Skeletal muscle tissue (tissue), 3 donors: ENCODE measurements at regions not wholly inside any gene's neighbourhood (a gene's known extent, or its start where the extent isn't known, plus 50 kb on each side); places are given as distances from the start of the nearest gene placed in this dataset.

Experiments used
- H3K27ac ChIP-seq: one replicate; pipeline ENCODE4 v1.7.0; 2013; ENCODE audit warnings: mild to moderate bottlenecking, low read depth, low read length, inconsistent platforms
- H3K27me3 ChIP-seq, 3 donors: one replicate each; pipeline ENCODE4 v1.7.0; 2013; ENCODE audit warnings: low read length in 3 of 3; ENCODE audit not compliant: control insufficient read depth in 3 of 3, insufficient read depth in 3 of 3
- H3K36me3 ChIP-seq, 3 donors: one replicate each; pipeline ENCODE4 v1.7.0; 2013; ENCODE audit warnings: low read length in 3 of 3; ENCODE audit not compliant: control insufficient read depth in 3 of 3, insufficient read depth in 3 of 3
- H3K4me1 ChIP-seq, 3 donors: one replicate each; pipeline ENCODE4 v1.7.0; 2013; ENCODE audit warnings: low read length in 3 of 3, mild to moderate bottlenecking in 3 of 3; ENCODE audit not compliant: control insufficient read depth in 3 of 3, insufficient read depth in 3 of 3
- H3K4me3 ChIP-seq, 3 donors: one replicate each; pipeline ENCODE4 v1.7.0; 2013; ENCODE audit warnings: low read length in 3 of 3
- H3K9ac ChIP-seq, 3 donors: one replicate each; pipeline ENCODE4 v1.7.0; 2013; ENCODE audit warnings: low read length in 3 of 3, mild to moderate bottlenecking in 3 of 3, moderate library complexity in 2 of 3, low read depth in 1 of 3
- H3K9me3 ChIP-seq, 3 donors: one replicate each; pipeline ENCODE4 v1.7.0; 2013; ENCODE audit warnings: low read length in 3 of 3; ENCODE audit not compliant: control insufficient read depth in 3 of 3
- donor health status: Osteomylitis.

DNA sequence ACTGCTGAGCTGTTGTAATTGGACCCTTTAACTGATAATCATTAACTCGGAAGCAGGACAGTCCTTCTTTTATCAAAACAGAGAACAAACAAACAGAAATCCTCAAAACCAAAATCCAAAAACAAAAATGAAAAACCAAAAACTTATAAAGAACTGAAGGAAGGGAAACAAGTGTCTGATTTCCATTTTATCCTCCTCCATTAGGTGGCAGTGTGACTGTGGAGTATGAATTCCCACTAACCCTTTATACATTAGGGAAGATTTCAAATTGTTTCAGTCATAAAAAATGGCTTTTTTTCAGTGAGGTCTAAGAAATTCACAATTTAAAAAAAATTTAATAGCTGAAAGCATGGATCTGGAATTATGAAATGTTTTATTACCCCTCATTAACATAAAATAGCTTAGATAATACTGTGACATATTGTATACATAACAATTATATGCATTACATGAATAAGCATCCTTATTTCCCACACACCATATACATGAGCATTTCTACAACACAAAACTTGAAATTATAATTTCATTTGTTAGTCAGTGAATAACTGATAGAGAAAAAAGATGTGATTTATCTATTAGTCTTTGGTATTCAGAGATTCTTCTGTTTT lies 1074.3 kb upstream of the PCDH9 start:
- Histone ChIP-seq H3K27ac (no peak overlapping the region), H3K4me3 (no peak overlapping the region), H3K9ac (no peak overlapping the region), H3K9me3 (no peaks in the 10 kb centered on the region), H3K4me1 (no peaks in the 10 kb centered on the region), H3K36me3 (no peaks in the 10 kb centered on the region), H3K27me3 (no peaks in the 10 kb centered on the region)

DNA sequence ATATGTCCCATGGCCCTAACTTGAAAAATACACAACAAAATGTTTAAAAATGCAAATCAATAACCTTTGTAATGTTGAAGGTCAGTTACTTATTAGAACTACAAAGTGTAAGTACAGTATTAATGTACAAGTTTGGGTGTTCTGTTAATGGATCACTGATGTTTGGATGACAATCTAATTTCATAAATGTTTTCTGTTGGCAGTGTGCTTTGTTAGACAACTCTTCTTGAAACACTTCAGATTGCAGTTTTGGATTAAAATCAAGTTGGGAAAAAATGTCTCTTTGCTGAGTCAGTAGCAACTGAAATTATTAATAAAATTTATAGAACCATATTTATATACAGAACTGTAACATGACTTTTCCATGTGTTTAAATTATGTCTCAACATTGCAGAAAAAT lies 1063.5 kb upstream of the PCDH9 start:
- no peaks in the 10 kb centered on the region for H3K36me3 ChIP-seq
- no peak overlapping the region for H3K27ac ChIP-seq
- no peaks in the 10 kb centered on the region for H3K27me3 ChIP-seq
- no peaks in the 10 kb centered on the region for H3K4me1 ChIP-seq
- no peak overlapping the region for H3K9ac ChIP-seq
- H3K4me3 ChIP-seq: no peak overlapping the region
- no peaks in the 10 kb centered on the region for H3K9me3 ChIP-seq

DNA sequence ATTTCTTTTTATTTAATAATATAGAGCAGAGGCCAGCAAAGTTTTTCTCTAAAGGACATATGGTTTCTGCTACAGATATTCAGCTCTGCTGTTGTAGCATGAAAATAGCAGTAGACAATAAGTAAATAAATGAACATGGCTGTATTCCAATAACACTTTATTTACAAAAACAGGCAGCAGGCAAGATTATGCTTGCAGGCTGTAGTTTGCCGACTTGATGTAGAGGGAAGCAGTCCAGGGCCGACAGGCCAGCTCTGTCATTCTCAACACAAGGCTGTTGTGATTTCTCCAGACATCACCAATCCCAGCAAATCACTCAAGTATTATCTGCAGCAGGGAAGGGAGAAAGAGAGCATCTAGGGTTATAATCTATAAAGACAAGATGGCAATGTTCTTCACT lies 1062.5 kb upstream of the PCDH9 start:
- Histone ChIP-seq H3K9me3 (no peaks in the 10 kb centered on the region), H3K27ac (no peak overlapping the region), H3K4me1 (no peaks in the 10 kb centered on the region), H3K4me3 (no peak overlapping the region), H3K9ac (no peak overlapping the region), H3K27me3 (no peaks in the 10 kb centered on the region), H3K36me3 (no peaks in the 10 kb centered on the region)

DNA sequence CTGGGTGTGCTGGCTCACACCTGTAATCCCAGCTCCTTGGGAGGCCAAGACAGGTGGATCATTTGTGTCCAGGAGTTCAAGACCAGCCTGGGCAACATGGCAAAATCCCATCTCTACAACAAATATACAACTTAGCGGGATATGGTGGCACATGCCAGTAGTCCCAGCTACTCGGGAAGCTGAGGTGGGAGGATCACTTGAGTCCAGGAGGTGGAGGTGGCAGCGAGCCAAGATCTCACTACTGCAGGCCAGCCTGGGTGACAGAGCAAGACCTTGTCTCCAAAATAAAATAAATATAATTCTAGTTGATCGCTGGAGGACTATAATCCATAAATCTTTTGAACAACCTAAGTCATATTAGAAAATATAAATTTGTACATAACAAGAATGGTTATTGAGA lies 1061.5 kb upstream of the PCDH9 start:
- Histone ChIP-seq H3K4me1 (no peaks in the 10 kb centered on the region), H3K4me3 (no peak overlapping the region), H3K36me3 (no peaks in the 10 kb centered on the region), H3K9me3 (no peaks in the 10 kb centered on the region), H3K27me3 (no peaks in the 10 kb centered on the region), H3K27ac (no peak overlapping the region), H3K9ac (no peak overlapping the region)

DNA sequence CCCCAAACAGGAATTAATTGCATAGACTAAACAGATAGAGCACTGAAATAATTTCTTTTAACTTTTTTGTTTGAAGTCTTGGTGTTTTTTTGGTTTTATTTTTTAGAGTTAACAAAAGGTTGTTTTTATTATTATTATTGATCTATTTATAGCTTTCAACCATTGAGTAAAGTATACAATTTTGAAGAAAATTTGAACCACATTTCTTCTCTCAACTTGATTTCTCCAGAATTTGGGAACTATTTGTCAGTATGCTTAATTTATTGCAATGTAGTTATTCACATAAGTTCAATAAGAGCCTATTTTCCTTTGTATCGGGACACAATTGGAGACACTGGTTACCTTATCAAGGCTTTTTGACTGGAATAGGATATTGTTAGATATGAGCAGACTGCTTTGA lies 1045.6 kb upstream of the PCDH9 start:
- H3K4me3 ChIP-seq: no peak overlapping the region
- H3K9me3 ChIP-seq: peaks cover 0 to 1% (median 0%) of the 10 kb centered on the region in 3 donors
- no peaks in the 10 kb centered on the region for H3K36me3 ChIP-seq
- no peaks in the 10 kb centered on the region for H3K27me3 ChIP-seq
- no peak overlapping the region for H3K27ac ChIP-seq
- no peaks in the 10 kb centered on the region for H3K4me1 ChIP-seq
- no peak overlapping the region for H3K9ac ChIP-seq

DNA sequence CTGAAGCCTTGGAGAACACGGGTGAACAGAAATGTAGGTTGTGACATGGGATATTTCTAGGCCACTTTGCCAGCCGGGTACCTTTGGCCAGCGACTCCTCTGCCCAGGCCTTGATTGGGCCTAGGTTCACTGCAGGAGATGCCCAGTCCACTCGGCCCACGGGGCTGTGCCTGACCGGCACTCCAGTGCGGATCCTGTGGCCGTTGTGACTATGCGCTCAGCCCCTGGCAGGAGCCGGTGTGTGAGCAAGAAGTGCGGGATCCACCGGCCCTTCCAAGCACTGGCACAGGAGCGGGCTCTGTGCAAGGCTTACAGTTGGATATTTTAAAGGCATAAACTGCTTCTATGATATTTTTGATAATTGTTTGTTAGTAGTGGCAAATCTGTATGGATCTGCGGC lies 1042.5 kb upstream of the PCDH9 start:
- no peak overlapping the region for H3K27ac ChIP-seq
- H3K9ac ChIP-seq: no peak overlapping the region
- peaks cover 0 to 1% (median 0%) of the 10 kb centered on the region in 3 donors for H3K9me3 ChIP-seq
- H3K4me1 ChIP-seq: no peaks in the 10 kb centered on the region
- no peaks in the 10 kb centered on the region for H3K36me3 ChIP-seq
- no peak overlapping the region for H3K4me3 ChIP-seq
- no peaks in the 10 kb centered on the region for H3K27me3 ChIP-seq

DNA sequence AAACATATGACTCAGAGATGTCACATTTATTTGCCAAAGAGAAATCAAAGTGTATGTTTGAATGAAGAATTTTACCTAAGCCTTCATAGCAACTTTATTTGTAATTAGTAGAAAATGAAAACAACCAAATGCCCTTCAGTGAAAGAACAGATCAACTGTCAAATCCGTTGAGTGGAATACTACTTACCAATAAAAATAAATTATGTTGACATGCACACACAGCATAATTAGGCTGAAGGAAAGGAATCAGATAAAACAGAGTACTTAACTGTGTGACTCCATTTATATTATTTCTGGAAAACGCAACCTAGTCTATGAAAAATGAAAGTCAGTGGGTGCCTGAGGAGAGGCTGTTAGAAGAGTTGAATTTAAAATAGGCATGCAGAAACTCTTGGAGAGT lies 1034.6 kb upstream of the PCDH9 start:
- Histone ChIP-seq H3K9me3 (no peaks in the 10 kb centered on the region), H3K4me1 (no peaks in the 10 kb centered on the region), H3K36me3 (no peaks in the 10 kb centered on the region), H3K9ac (no peak overlapping the region), H3K27me3 (no peaks in the 10 kb centered on the region), H3K27ac (no peak overlapping the region), H3K4me3 (no peak overlapping the region)

DNA sequence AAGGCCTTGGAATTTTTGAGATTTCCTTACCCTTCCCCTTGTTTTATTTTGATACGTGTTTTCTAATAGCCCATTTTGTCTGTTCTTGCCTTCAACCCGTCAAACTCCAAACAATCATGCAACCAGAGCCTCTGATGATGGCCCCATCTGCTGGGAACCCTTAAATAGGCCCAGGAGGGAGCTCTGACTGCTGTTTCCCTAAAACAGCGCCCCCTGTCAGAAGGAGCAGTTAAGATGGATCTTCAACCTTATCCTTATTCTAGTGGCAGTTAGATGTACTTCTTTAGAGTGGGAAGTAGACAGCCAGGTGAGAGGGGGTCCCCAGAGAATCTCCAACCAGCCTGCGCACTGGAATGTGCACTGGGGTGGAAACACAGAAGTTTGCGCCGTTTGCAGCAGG lies 1031.0 kb upstream of the PCDH9 start:
- H3K9ac ChIP-seq: no peak overlapping the region
- H3K36me3 ChIP-seq: no peaks in the 10 kb centered on the region
- no peak overlapping the region for H3K4me3 ChIP-seq
- H3K9me3 ChIP-seq: no peaks in the 10 kb centered on the region
- no peak overlapping the region for H3K27ac ChIP-seq
- no peaks in the 10 kb centered on the region for H3K27me3 ChIP-seq
- no peaks in the 10 kb centered on the region for H3K4me1 ChIP-seq

DNA sequence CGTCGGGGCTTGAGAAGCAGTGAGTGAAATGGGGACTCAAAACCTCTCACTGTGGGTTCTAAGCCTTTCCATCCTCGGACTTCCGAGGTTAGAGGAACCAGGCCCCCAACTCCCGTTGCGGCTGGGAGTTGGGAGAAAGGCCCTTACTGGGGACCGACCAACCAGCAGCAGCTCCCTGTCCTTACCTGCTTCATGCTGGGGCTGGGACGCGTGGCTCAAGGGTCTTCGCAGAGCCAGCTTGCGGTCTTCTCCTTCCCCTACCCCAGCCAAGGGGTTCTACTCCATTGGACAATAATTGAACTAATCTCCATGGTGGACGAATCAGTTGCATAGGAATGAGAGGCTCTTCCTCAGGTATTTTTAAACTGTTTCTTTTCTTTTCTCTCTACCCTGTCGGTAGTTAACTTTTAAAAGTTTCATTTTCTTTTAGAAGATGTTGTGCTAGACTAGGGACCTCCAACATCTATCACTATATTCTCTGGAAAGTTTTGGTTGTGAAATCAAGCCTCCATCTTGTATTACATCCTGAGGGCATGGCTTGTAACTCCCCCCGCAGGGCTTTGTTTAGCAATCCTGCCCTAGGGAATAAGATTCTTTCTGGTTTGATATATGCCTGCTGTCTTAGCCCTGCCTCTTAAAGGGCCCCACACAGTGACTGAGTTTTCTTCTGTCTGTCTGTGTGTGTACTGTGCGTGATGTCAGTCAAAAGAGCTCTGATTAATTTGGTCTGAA lies 1027.1 kb upstream of the PCDH9 start:
- H3K9me3 ChIP-seq: no peaks in the 10 kb centered on the region
- H3K36me3 ChIP-seq: no peaks in the 10 kb centered on the region
- no peaks in the 10 kb centered on the region for H3K27me3 ChIP-seq
- H3K4me3 ChIP-seq: no peak overlapping the region
- H3K4me1 ChIP-seq: no peaks in the 10 kb centered on the region
- no peak overlapping the region for H3K9ac ChIP-seq
- no peak overlapping the region for H3K27ac ChIP-seq

DNA sequence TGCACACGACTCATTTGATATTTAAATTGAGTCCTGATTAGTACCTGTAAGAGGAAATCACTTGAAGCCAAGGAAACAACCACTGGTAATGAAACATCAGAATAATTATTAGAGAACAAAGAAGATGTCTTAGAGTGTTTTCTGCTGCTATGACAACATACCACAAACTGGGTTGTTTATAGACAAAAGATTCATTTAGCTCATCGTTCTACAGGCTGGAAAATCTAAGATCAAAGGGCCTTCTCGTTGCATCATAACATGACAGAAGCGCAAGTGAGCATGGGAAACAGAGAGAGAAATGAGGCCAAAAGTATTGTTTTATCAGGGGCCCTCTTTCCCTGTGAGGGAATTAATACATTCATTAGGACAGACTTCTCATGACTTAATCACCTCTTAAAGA lies 1024.0 kb upstream of the PCDH9 start:
- no peak overlapping the region for H3K4me3 ChIP-seq
- no peaks in the 10 kb centered on the region for H3K9me3 ChIP-seq
- no peaks in the 10 kb centered on the region for H3K36me3 ChIP-seq
- H3K9ac ChIP-seq: no peak overlapping the region
- no peak overlapping the region for H3K27ac ChIP-seq
- no peaks in the 10 kb centered on the region for H3K4me1 ChIP-seq
- H3K27me3 ChIP-seq: no peaks in the 10 kb centered on the region
